Heart right ventricle (tissue), 16 donors: ENCODE measurements at regions not wholly inside any gene's neighbourhood (a gene's known extent, or its start where the extent isn't known, plus 50 kb on each side); places are given as distances from the start of the nearest gene placed in this dataset.
"Not testable (repeated sequence)": the region's sequence is repeated elsewhere in the genome, so short reads cannot be mapped to it uniquely, and the experiment has no call there.

Experiments used
- ATAC-seq, 8 donors: fragments of 200-7000 bp; cut with Tn5 transposase; one replicate each; pipeline ENCODE4 v1.9.1; 2020; ENCODE audit warnings: mild to moderate bottlenecking in 8 of 8, moderate library complexity in 8 of 8, moderate number of reproducible peaks in 1 of 8
- DNase-seq, 2 donors: peaks; one replicate each; pipeline ENCODE4 v3.0.0-alpha.2; 2020
- H3K27ac ChIP-seq, 10 donors: fragments of 200-600 bp; sonication (generic) in 2 of 10; one replicate each; pipeline versions ENCODE4 v1.5.0 to v1.8.0; 2020 to 2022; ENCODE audit warnings: mild to moderate bottlenecking in 3 of 10
- H3K27me3 ChIP-seq, 7 donors: fragments of 200-600 bp; one replicate each; pipeline ENCODE4 v1.8.0; 2021 to 2022; ENCODE audit warnings: mild to moderate bottlenecking in 2 of 7
- H3K36me3 ChIP-seq, 9 donors: fragments of 200-600 bp; sonication (generic) in 1 of 9; one replicate each; pipeline versions ENCODE4 v1.5.0 to v1.8.0; 2020 to 2022; ENCODE audit warnings: mild to moderate bottlenecking in 2 of 9
- H3K4me1 ChIP-seq, 9 donors: fragments of 200-600 bp; sonication (generic) in 1 of 9; one replicate each; pipeline versions ENCODE4 v1.5.0 to v1.8.0; 2020 to 2022; ENCODE audit warnings: mild to moderate bottlenecking in 4 of 9
- H3K4me3 ChIP-seq, 10 donors: fragments of 200-600 bp; sonication (generic) in 2 of 10; one replicate each; pipeline versions ENCODE4 v1.5.0 to v1.8.0; 2020 to 2022; ENCODE audit warnings: mild to moderate bottlenecking in 7 of 10, moderate library complexity in 2 of 10
- H3K9me3 ChIP-seq, 11 donors: fragments of 200-600 bp in 10 of 11; sonication (generic) in 2 of 11; one replicate each; pipeline versions ENCODE4 v1.5.0 to v1.8.0; 2013 to 2022; ENCODE audit warnings: mild to moderate bottlenecking in 2 of 11, control low read depth in 1 of 11, moderate library complexity in 1 of 11
- CTCF ChIP-seq, 9 donors: fragments of 200-600 bp; sonication (generic) in 2 of 9; IDR thresholded peaks; one replicate each; pipeline versions ENCODE4 v1.5.0 to v1.8.0; 2021 to 2022; ENCODE audit warnings: antibody characterized with exemption in 9 of 9, mild to moderate bottlenecking in 5 of 9, moderate library complexity in 1 of 9
- WGBS, 2 donors: extraction: QIAGEN DNeasy Blood & Tissue Kit; methylation state at CpG; one replicate each; pipeline ENCODE4 v1.1.7; 2013; ENCODE audit warnings: inconsistent platforms in 1 of 2; 5-methylcytosine and 5-hydroxymethylcytosine counted together
- intact Hi-C, 10 donors: fragments of 100-400 bp; cut with DNase I; formaldehyde crosslinking; loops; one replicate each; pipeline versions ENCODE4 v1.11.1 to v1.14.2; 2022
- donor health status: Arrhythmogenic right ventricular cardiomyopathy.
- donor health status: ischemic (EF 13 %, LVEDD 7.1; RV severe dilation, severe dysfunction).
- donor health status: healthy with polysubstance abuse.
- donor health status: DM: no; HTN: yes; CAD: no.
- donor health status: DM: no; HTN: no; CAD: no.
- donor health status: ischemic (EF 25% LVEDD 6.9; RV normal size, moderate dysfunction).
- donor health status: ischemic (EF 25% LVEDD 5.7; RV mildly dilated, moderate dysfunction).
- donor health status: healthy.
- donor health status: DM: yes; HTN: yes; CAD: no.
- donor health status: Ischemic cardiomyopathy.
- donor health status: ischemic (EF 35%, LVEDD 5.7; RV mildly dilated, moderate dysfunction).
- donor health status: nonischemic (EF 11% LVEDD 7.7; RV severe dilation, severe dysfunction).
- donor health status: DM: yes; HTN: yes; CAD: no.
- donor health status: PGD.
- donor health status: ischemic (EF 29% LVEDD 5.4; RV normal size, mild dysfunction).
- donor health status: nonischemic (EF 23%, LVEDD 6.1; RV moderate dilation, normal function).

- H3K27ac ChIP-seq: no peak overlapping the region
- ATAC-seq: no peak
- no peaks in the 10 kb centered on the region for H3K36me3 ChIP-seq
- peaks cover 0 to 54% (median 0%) of the 10 kb centered on the region in 11 donors for H3K9me3 ChIP-seq
- H3K4me1 ChIP-seq: no peaks in the 10 kb centered on the region
- no peak for TF ChIP-seq CTCF (IDR thresholded peaks at IDR 0.05)
- 84 to 88% methylated on average over 4 of the region's 4 CpGs for WGBS, 2 donors
- DNase-seq: no peak
- H3K27me3 ChIP-seq: no peaks in the 10 kb centered on the region
- H3K4me3 ChIP-seq: no peak overlapping the region
- intact Hi-C loops: no loop called here
Observed at GRCh38 chr6:48986845-48987244, 476.2 kb downstream of the MMUT start.

- no peaks in the 10 kb centered on the region for H3K36me3 ChIP-seq
- no peaks in the 10 kb centered on the region for H3K4me1 ChIP-seq
- no peak overlapping the region for H3K27ac ChIP-seq
- ATAC-seq (no peak), DNase-seq (no peak)
- peaks cover 0 to 54% (median 0%) of the 10 kb centered on the region in 11 donors for H3K9me3 ChIP-seq
- intact Hi-C loops: no loop called here
- WGBS, 2 donors: 75 to 78% methylated on average over 2 of the region's 2 CpGs
- no peak overlapping the region for H3K4me3 ChIP-seq
- no peak for TF ChIP-seq CTCF (IDR thresholded peaks at IDR 0.05)
- no peaks in the 10 kb centered on the region for H3K27me3 ChIP-seq
Observed at GRCh38 chr6:48986105-48986504, 476.9 kb downstream of the MMUT start.

- Histone ChIP-seq H3K9me3 (peaks cover 0 to 44% (median 0%) of the 10 kb centered on the region in 11 donors), H3K36me3 (no peaks in the 10 kb centered on the region), H3K4me1 (no peaks in the 10 kb centered on the region), H3K4me3 (no peak overlapping the region), H3K27ac (no peak overlapping the region), H3K27me3 (no peaks in the 10 kb centered on the region)
- TF ChIP-seq CTCF (IDR thresholded peaks at IDR 0.05): no peak
- intact Hi-C loops: no loop called here
- ATAC-seq (no peak), DNase-seq (no peak)
- 80 to 89% methylated on average over 6 of the region's 6 CpGs for WGBS, 2 donors
Observed at GRCh38 chr6:48985025-48985424, 478.0 kb downstream of the MMUT start.

- H3K36me3 ChIP-seq, H3K27me3 ChIP-seq, H3K4me3 ChIP-seq, H3K27ac ChIP-seq, H3K4me1 ChIP-seq, intact Hi-C loops, ATAC-seq: not testable (repeated sequence)
- H3K9me3 ChIP-seq: peaks cover 0 to 33% (median 0%) of the 10 kb centered on the region in 11 donors
- 95 to 98% methylated on average over 20 of the region's 20 CpGs for WGBS, 2 donors
- DNase-seq: peak in 1 of 2 donors; percentile 10
Observed at GRCh38 chr6:48983968-48984367, 479.1 kb downstream of the MMUT start.

- no peak for ATAC-seq
Observed at GRCh38 chr6:48983377-48983776, 479.7 kb downstream of the MMUT start.

More at GRCh38 chr6:48983377-48983776, 479.7 kb downstream of the MMUT start:
- Histone ChIP-seq H3K36me3 (no peaks in the 10 kb centered on the region), H3K4me3 (no peak overlapping the region), H3K27me3 (no peaks in the 10 kb centered on the region), H3K27ac (no peak overlapping the region), H3K4me1 (no peaks in the 10 kb centered on the region), H3K9me3 (peaks cover 0 to 27% (median 0%) of the 10 kb centered on the region in 11 donors)
- TF ChIP-seq CTCF (IDR thresholded peaks at IDR 0.05): no peak
- DNase-seq: no peak
- intact Hi-C loops: no loop called here
- WGBS, 2 donors: 90 to 96% methylated on average over 17 of the region's 17 CpGs
